SK-N-MC (cell line): ENCODE measurements at regions not wholly inside any gene's neighbourhood (a gene's known extent, or its start where the extent isn't known, plus 50 kb on each side); places are given as distances from the start of the nearest gene placed in this dataset.
"Not testable (repeated sequence)": the region's sequence is repeated elsewhere in the genome, so short reads cannot be mapped to it uniquely, and the experiment has no call there.

Experiments
- EZH2 ChIP-seq: fragments of 200-600 bp; sonication (generic); IDR thresholded peaks from one replicate; pipeline ENCODE4 v1.6.1; 2017; ENCODE audit warnings: antibody characterized with exemption
- FOXP2 ChIP-seq: optimal IDR thresholded peaks from 2 replicates; pipeline ENCODE3; 2011; ENCODE audit warnings: mild to moderate bottlenecking, moderate library complexity; ENCODE audit not compliant: insufficient read depth; ENCODE audit errors: extremely low read length, control extremely low read depth
- POLR2AphosphoS5 ChIP-seq: IDR thresholded peaks from 2 replicates; pipeline ENCODE4 v1.6.1; 2012; ENCODE audit warnings: mild to moderate bottlenecking, low read depth, low read length, borderline replicate concordance

DNA sequence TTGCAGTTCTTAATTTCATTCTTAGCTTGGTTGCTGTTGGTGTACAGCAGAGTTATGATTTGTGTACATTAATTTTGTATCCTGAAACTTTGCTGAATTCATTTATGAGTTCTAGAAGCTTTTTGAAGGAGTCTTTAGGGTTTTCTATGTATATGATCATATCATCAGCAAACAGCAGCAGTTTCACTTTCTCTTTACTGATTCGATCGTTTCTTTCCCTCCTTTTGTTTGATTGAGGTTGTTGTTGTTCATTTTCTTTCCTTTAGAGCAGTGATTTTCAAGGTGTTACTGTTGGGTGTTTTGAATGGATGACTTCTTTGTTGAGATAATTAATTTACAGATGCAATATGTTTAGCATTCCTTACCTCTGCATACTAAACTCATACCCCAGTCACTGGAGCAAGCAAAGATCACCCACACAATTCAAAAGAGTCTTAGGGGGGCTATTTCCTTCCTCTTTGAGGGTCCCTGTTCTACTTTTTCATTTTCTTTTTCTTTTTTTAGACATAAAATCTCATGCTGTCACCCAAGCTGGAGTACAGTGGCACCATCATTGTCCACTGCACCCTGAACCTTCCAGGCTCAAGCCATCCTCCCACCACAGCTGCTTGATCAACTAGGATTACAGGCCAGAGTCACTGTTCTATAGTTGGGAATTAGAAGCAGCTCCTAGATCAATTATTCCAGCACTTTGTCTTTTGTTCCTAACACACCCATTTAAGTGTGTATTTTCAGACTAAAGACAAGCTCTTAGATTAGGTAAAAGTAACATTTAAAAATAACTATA is 115.8 kb upstream of the GPR39 start:
- not testable (repeated sequence) for TF ChIP-seq EZH2, POLR2AphosphoS5, FOXP2
